ENCODE measurements at regions not wholly inside any gene's neighbourhood (a gene's known extent, or its start where the extent isn't known, plus 50 kb on each side); places are given as distances from the start of the nearest gene placed in this dataset.

GRCh38 chr13:106041445-106041844 is 494.0 kb downstream of the EFNB2 start:
- DNase-seq (ENCODE audit: low read depth, low spot score): no peak

DNA sequence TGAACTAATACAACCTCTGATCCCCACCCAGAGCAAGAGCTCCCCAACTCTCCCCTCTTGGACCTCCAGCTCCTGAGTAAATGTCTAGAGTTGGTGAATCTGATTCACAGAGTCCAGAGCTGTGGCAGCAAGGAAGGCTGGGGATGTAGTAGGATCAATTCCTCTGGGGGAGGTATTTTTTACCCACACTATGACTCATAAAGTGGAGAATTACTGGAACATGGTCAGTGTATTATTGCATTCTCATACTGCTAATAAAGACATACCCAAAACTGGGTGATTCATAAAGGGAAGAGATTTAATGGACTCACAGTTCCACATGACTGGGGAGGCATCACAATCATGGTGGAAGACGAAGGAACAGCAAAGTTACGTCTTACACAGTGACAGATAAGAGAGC is 496.7 kb downstream of the EFNB2 start:
- no peak for DNase-seq (ENCODE audit: low read depth, low spot score)

DNA sequence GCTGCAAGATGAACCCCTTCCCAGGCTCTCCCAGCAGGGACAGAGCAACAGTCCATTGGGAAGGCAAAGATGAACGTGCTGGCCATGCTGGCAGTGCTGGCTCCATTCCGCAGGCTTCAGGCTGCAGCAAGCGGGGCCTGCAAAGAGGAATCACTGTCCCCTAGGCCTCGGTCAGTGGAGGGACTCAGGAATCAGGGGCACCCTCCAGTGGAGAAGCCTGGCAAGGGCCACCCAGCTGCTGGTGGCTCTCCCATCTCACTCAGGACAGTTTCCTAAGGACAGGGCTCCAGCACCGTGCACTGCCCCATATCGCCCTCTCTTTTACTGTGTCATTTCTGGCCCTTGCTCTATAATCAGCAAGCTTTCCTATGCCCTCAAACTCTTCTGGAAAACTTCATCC is 498.6 kb downstream of the EFNB2 start:
- peak; percentile 54 for DNase-seq (ENCODE audit: low read depth, low spot score)

GRCh38 chr13:106034201-106034600 is 501.3 kb downstream of the EFNB2 start:
- DNase-seq (ENCODE audit: low read depth, low spot score): no peak

DNA sequence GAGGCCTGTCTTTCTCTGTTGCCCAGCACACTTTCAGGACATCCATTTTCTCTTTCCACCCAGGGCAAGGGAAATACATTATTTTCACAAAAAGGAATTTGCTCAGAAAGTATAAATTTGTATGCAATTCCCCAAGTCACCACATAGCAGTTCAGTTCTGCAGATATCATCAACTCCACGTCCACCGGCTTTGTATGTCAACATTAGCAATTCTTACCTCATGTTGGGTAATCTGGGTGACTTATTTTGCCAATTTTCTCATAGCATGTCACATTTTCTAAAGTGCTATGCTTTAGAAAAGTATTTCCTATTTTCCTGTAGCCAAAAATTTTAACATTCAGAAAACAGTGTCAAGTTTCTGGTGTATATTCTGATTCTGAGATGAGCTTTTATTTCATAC is 501.8 kb downstream of the EFNB2 start:
- DNase-seq (ENCODE audit: low read depth, low spot score): no peak

- no peak for DNase-seq (ENCODE audit: low read depth, low spot score)
Observed at GRCh38 chr13:106032441-106032840, 503.0 kb downstream of the EFNB2 start.

DNA sequence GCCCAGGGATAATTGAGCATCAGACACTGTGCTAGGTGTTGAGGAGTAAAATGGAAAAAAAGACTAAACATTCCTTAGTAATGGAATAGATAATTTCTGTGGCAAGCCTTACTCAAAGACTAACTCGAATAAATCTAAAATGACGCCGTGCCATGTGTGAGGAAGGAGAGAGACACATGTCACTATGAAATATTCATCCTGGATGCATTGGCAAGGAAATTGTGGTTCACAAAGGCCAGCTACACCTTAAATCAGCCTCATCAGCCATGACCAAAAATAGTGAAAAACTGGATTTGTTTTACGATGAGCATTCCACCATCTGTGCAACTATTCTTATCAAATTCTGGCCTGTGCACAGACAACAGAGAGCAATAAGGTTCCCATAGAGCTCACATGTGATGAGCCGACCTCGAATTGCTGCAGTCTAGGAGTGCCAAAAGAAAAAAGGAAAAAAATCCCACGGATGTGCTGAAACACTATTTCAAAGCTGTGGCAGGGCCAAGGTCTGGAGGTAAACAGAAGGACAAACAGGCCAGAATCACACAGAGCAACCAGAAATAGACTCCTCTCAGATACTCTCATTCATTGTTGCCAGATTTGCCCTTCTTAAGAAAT is 505.7 kb downstream of the EFNB2 start:
- DNase-seq (ENCODE audit: low read depth, low spot score): no peak

DNA sequence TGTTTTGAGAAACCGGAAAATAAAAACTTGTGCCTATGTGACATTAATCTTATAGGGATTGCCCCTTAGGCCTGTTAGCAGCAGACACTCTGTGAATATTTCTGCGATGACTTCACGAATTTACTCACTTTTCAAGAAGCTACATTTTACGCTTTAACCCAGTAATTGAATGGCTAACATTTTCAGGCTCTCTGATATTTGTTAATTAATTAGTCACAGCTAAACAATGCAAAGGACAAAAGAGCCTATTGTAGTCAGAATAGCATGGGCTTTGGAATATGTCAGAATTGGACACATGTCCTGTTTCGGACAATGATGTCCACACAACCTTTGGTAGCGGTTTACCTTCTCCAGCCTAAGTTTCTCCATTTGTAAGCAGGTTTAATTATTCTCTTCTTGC is 506.6 kb downstream of the EFNB2 start:
- no peak for DNase-seq (ENCODE audit: low read depth, low spot score)

GRCh38 chr13:106011600-106011999 is 523.9 kb downstream of the EFNB2 start:
- DNase-seq (ENCODE audit: low read depth, low spot score): no peak

DNA sequence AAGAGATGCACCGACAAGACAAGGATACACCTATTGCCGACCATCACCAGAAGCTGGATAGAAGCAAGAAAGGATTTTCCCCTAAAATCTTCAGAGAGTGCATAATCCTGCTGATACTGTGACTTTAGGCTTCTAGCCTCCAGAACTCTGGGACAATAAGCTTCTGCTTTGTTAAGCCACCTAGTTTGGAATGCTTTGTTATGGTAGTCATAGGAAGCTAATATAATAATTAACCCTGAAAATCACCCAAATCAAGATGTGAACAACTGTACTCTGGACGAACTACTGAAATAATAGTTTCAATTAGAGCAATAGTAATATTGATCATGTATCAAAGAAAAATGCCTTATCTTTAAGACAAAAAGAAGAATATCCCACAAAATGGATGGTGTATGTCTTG is 524.6 kb downstream of the EFNB2 start:
- DNase-seq (ENCODE audit: low read depth, low spot score): no peak

GRCh38 chr13:106008540-106008939 is 526.9 kb downstream of the EFNB2 start:
- no peak for DNase-seq (ENCODE audit: low read depth, low spot score)

DNA sequence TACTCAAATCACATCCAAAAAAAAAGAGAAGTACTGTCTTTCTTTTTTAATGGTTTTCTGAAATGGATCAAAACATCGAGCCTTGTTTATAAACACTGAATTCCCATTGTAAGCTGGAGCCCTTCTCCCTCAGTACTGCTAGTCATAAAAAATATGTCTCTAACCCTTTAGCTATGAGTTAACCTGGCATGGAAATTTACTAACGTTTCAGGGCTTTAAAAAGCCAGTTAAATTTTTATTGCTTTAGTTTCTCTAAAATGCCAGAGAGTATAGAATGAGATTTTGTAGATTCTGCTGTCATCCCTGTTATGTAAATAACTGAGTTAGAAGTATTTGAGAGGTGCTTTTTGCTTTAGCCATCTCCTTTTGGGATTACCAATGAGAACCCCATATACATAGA is 528.3 kb downstream of the EFNB2 start:
- DNase-seq (ENCODE audit: low read depth, low spot score): no peak

DNA sequence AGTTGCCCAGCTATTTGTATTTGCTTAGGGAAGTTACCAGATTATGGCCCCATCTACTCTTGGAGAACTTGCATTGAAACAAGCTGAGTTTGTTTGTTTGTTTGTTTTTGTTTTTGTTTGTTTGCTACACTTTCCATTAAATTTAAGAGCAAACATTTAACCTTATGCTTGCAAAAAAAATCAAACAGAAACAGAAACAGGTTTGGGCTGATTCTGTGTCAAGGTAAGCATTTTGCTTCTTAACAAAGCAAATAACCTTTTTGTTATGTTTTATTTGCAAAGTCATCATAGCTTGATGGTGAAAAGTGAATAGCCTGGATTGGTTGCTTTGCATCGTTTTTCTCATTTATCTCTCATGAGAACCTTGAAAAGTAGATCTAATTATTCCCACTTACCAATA is 531.8 kb downstream of the EFNB2 start:
- no peak for DNase-seq (ENCODE audit: low read depth, low spot score)

- DNase-seq (ENCODE audit: low read depth, low spot score): no peak
Observed at GRCh38 chr13:106001443-106001842, 534.0 kb downstream of the EFNB2 start.

- DNase-seq (ENCODE audit: low read depth, low spot score): peak; percentile 27
Observed at GRCh38 chr13:105997581-105998550, 537.6 kb downstream of the EFNB2 start.

DNA sequence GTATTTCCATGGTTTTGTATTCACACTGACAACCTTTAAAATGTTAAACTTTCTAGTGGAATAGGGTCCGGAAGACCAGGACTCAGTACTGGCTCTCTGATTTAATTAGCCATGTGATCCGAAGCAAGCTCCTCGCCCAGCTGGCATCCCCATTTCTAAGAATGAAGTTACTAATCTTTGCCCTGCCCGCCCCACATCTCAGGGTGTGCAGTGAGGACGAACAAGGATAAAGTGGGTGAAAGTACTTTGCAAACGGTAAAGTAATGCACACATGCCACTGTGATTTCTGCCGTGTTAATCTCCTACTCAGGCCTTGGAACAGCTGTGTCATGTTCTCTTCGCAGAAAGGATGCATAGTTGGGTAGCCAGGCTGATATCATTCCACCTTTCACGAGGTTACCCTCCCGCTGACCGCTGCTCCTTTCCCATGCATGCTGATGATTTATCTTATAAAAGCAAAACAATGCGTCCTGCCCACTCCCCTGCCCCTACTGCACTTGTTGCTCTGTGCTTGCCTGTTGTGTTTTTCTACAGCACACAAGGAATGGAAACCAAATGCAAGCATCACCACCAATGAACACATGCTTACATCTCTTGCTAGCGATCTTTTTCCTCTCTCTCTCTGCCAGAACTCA is 539.0 kb downstream of the EFNB2 start:
- no peak for DNase-seq (ENCODE audit: low read depth, low spot score)

DNA sequence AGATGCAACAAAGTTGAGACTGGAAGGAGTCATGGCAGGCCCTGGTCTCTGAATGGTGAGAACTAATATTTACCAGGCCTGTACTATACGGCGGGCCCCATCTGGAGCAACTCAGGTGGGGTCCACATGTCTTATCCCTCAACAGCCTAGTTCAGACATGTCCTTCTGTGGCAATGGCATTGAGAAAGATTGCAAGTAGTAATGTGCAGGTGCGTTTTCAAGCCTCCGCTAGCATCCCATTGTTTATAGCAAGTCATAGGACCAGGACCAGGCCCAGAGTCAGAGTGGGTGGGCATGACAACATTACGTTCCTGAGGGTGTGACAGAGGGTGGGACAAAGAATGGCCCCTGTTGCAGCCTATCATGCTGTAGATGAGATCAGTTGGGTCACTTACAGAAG is 541.1 kb downstream of the EFNB2 start:
- DNase-seq (ENCODE audit: low read depth, low spot score): no peak

- DNase-seq (ENCODE audit: low read depth, low spot score): no peak
Observed at GRCh38 chr13:105991622-105992277, 543.7 kb downstream of the EFNB2 start.

GRCh38 chr13:105991131-105991530 is 544.3 kb downstream of the EFNB2 start:
- no peak for DNase-seq (ENCODE audit: low read depth, low spot score)

- no peak for DNase-seq (ENCODE audit: low read depth, low spot score)
Observed at GRCh38 chr13:105990256-105990958, 545.1 kb downstream of the EFNB2 start.

DNA sequence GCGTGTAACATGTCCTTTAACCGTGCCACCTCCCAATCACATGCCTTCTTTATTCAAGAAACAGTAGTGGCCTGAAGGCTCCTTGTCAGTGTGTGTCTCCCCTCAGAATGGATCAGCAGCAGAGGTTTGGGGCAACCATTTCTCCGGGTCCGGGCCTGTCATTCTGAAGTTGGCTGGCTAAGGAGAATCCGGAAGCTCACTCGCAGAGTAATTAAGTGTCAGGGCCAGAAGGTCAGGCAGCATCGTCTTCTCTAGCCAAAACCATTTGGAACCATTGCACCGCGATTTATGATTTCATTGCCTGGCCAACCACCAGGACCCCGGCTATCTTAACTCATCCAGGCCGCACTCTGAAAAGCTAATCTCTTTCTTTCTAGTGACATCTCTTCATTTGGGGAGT is 550.8 kb downstream of the EFNB2 start:
- no peak for DNase-seq (ENCODE audit: low read depth, low spot score)

All from ELF-1 (cell line).